ENCODE measurements at regions not wholly inside any gene's neighbourhood (a gene's known extent, or its start where the extent isn't known, plus 50 kb on each side); places are given as distances from the start of the nearest gene placed in this dataset.
"Not testable (repeated sequence)": the region's sequence is repeated elsewhere in the genome, so short reads cannot be mapped to it uniquely, and the experiment has no call there.

- Histone ChIP-seq H3K4me3 (ENCODE audit: low read depth, low read length) (no peak overlapping the region), H3K36me3 (ENCODE audit: control insufficient read depth in 2 of 2, insufficient read depth in 1 of 2, low read length in 2 of 2) (no peaks in the 10 kb centered on the region), H3K4me1 (ENCODE audit: control insufficient read depth, insufficient read depth, low read length) (peaks cover 3% of the 10 kb centered on the region; the same call in 1 of the 2 replicates), H3K27ac (ENCODE audit: extremely low read depth, low read depth, low read length) (no peak overlapping the region), H3K9me3 (ENCODE audit: control insufficient read depth, insufficient read depth, low read depth, low read length) (no peaks in the 10 kb centered on the region)
- POLR2A ChIA-PET: no interaction called here
- peak; percentile 62 for TF ChIP-seq ZNF335 (tag by site-specific recombination; conservative IDR thresholded peaks at IDR 0.05)
- no peak for TF ChIP-seq GLIS2 (tag by site-specific recombination; IDR thresholded peaks at IDR 0.05)
- no peak for TF ChIP-seq TSHZ1 (tag by site-specific recombination; IDR thresholded peaks at IDR 0.05; ENCODE audit: borderline replicate concordance)
- CTCF ChIA-PET: interaction anchor here (0.5 to 1.9 kb wide), 8 partner anchors 10 to 901 kb away, joined by 3 to 7 read pairs (median 3); no protein-coding TSS in a partner anchor
Observed at GRCh38 chr10:28177944-28178637, 124.8 kb downstream of the MPP7 start.

- POLR2A ChIA-PET; H3K4me1 ChIP-seq (ENCODE audit: control insufficient read depth, insufficient read depth, low read length); CTCF ChIA-PET; H3K27ac ChIP-seq (ENCODE audit: extremely low read depth, low read depth, low read length); H3K9me3 ChIP-seq (ENCODE audit: control insufficient read depth, insufficient read depth, low read depth, low read length); H3K36me3 ChIP-seq (ENCODE audit: control insufficient read depth in 2 of 2, insufficient read depth in 1 of 2, low read length in 2 of 2); H3K4me3 ChIP-seq (ENCODE audit: low read depth, low read length): not testable (repeated sequence)
Observed at GRCh38 chr10:28176498-28176897, 126.4 kb downstream of the MPP7 start.

- no peak overlapping the region for H3K4me3 ChIP-seq (ENCODE audit: low read depth, low read length)
- CTCF ChIA-PET: interaction anchor here (0.8 kb wide), 1 partner anchor 210 kb away, joined by 3 read pairs; no protein-coding TSS in a partner anchor
- no peak overlapping the region for H3K27ac ChIP-seq (ENCODE audit: extremely low read depth, low read depth, low read length)
- H3K9me3 ChIP-seq (ENCODE audit: control insufficient read depth, insufficient read depth, low read depth, low read length): no peaks in the 10 kb centered on the region
- H3K36me3 ChIP-seq (ENCODE audit: control insufficient read depth in 2 of 2, insufficient read depth in 1 of 2, low read length in 2 of 2): no peaks in the 10 kb centered on the region
- no peaks in the 10 kb centered on the region for H3K4me1 ChIP-seq (ENCODE audit: control insufficient read depth, insufficient read depth, low read length)
- POLR2A ChIA-PET: no interaction called here
- TF ChIP-seq ZNF548 (tag by site-specific recombination; IDR thresholded peaks at IDR 0.05) (no peak), SP3 (tag by site-specific recombination; IDR thresholded peaks at IDR 0.05) (no peak), ZNF585B (tag by site-specific recombination; IDR thresholded peaks at IDR 0.05) (no peak), ZNF555 (tag by site-specific recombination; conservative IDR thresholded peaks at IDR 0.05) (no peak), ZNF184 (tag by site-specific recombination; IDR thresholded peaks at IDR 0.05) (no peak), ZNF776 (tag by site-specific recombination; IDR thresholded peaks at IDR 0.05; ENCODE audit: borderline replicate concordance) (no peak), ZNF292 (tag by site-specific recombination; IDR thresholded peaks at IDR 0.05; ENCODE audit: borderline replicate concordance, low read depth) (no peak), ZNF394 (tag by site-specific recombination; IDR thresholded peaks at IDR 0.05; ENCODE audit: borderline replicate concordance) (no peak), BCL11B (tag by site-specific recombination; IDR thresholded peaks at IDR 0.05; ENCODE audit: low read depth) (no peak), TSHZ1 (tag by site-specific recombination; IDR thresholded peaks at IDR 0.05; ENCODE audit: borderline replicate concordance) (no peak), ZNF404 (tag by site-specific recombination; IDR thresholded peaks at IDR 0.05) (no peak), YY1 (tag by site-specific recombination; IDR thresholded peaks at IDR 0.05) (no peak), MEIS1 (CRISPR knock-in tag; IDR thresholded peaks at IDR 0.05; ENCODE audit: borderline replicate concordance) (no peak), PRDM10 (tag by site-specific recombination; IDR thresholded peaks at IDR 0.05) (no peak)
- TF ChIP-seq, protein P1, sequence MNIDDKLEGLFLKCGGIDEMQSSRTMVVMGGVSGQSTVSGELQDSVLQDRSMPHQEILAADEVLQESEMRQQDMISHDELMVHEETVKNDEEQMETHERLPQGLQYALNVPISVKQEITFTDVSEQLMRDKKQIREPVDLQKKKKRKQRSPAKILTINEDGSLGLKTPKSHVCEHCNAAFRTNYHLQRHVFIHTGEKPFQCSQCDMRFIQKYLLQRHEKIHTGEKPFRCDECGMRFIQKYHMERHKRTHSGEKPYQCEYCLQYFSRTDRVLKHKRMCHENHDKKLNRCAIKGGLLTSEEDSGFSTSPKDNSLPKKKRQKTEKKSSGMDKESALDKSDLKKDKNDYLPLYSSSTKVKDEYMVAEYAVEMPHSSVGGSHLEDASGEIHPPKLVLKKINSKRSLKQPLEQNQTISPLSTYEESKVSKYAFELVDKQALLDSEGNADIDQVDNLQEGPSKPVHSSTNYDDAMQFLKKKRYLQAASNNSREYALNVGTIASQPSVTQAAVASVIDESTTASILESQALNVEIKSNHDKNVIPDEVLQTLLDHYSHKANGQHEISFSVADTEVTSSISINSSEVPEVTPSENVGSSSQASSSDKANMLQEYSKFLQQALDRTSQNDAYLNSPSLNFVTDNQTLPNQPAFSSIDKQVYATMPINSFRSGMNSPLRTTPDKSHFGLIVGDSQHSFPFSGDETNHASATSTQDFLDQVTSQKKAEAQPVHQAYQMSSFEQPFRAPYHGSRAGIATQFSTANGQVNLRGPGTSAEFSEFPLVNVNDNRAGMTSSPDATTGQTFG (tag by site-specific recombination; IDR thresholded peaks at IDR 0.05; ENCODE audit: borderline replicate concordance): no peak
Observed at GRCh38 chr10:28172223-28172610, 130.6 kb downstream of the MPP7 start.
